ENCODE measurements at regions not wholly inside any gene's neighbourhood (a gene's known extent, or its start where the extent isn't known, plus 50 kb on each side); places are given as distances from the start of the nearest gene placed in this dataset.
"Not testable (repeated sequence)": the region's sequence is repeated elsewhere in the genome, so short reads cannot be mapped to it uniquely, and the experiment has no call there.

DNA sequence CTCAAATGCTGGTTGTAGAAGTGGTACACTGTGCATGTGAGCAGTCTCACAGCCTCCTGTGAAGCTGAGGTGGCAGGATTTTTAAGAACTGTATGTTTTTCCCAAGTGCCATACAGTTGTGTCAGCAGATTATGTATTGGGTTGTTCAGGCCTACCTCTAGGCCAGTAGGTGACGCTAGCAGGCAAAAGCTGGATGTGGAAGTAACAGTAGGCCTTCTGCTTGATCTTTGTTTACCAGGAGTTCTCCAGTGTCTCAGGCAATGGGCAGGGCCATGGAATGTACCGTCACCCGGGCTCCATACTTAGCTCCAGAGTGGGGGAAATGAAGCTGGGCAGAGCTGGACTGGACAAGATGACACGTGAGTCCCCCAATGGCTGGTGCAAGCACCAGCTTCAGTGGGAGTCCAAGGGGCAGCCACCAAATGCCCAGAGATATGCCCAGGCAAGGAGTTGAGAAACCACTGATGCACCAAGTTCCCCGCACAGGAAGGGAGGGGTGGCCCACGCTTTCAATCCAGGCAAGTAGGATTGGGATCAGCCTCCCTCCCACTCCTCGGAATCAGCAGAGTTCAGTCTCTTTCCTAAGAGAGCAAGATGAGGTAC, 289.7 kb downstream of the HTR1B start:
- no peak for DNase-seq

DNA sequence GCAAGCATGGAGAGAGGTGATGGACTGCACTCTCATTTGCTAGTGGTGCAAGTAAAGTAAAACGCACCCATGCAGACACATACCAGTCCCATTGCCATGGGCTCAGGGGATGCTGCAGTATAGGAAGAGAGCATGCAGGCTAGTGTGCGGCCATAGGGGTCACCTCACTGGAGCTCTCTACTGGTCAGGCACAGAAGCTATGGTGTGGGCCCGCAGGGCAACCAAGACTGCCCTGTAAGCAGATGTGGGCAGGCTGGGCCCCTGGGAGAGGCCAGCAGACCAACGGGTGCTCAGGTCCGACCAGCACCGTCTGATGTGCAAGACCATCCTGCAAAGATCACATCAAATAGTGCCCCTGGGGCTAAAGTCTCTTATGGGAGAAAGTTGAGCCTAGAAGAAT, 290.7 kb downstream of the HTR1B start:
- no peak for DNase-seq

DNA sequence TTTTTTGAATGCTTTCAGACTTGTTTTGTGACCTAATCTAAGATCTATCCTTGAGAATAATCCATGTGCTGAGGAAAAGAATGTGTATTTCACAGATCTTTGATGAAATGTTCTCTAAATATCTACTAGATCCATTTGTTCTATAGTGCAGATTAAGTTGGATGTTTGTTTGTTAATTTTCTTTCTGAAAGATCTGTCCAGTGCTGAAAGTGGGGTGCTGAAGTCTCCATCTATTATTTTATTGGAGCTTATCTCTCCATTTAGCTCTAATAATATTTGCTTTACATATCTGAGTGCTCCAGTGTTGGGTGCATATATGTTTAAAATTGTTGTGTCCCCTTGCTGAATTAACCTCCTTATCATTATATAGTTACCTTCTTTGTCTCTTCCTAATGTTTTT, 303.6 kb downstream of the HTR1B start:
- no peak for DNase-seq

DNA sequence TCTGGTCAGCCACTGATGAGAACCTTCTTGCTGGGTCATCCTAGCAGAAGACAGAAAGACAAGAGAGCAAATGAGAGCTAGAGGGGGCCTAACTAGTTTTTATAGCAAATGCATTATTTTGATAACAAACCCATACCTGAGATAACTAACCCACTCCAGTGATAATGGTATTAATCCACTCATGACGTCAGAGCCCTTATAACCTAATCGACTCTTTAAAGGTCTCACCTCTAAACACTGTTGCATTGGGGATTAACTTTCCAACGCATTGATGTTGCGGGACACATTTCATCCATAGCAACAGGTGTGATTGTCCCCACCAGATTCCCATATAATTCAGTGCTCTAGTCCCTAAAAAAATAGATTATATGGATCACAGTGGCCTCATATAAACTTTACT, 312.1 kb downstream of the HTR1B start:
- no peak for DNase-seq

DNA sequence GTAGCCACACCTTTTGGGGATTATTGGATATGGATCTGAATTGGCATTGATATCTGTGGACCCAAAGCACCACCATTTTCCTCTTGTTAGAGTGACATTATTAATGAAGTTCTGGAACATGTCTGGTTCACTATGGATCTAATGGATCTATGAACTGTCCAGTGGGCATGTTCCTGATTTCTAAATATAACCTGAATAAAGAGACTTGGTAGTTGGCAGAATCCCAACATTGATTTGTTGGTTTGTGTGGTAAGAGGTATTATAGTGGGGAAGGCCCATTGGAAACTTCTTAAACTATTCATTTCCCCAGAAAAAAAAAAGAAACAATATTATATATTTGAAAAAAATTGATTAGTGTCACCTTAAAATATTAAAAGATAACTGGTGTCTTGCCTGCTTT, 312.6 kb downstream of the HTR1B start:
- DNase-seq = no peak

DNA sequence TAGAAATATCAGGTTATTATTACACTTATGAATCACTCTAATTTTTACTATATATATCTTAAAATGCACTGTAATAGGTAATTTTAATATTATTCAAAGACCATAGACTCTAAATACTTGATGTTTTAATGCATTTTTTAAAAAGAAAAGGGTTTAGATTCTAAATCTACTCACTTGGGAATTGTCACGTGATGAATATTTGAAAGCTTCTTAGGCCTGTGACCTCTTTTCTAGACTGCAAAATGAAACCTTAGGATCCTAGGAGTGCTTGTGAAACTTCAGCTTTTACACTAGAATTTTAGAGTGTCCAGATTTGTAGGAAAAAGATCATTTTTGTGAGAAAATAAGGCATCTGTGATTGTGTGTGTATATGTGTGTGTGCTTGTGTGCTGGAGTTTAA, 318.0 kb downstream of the HTR1B start:
- no peak for DNase-seq

DNA sequence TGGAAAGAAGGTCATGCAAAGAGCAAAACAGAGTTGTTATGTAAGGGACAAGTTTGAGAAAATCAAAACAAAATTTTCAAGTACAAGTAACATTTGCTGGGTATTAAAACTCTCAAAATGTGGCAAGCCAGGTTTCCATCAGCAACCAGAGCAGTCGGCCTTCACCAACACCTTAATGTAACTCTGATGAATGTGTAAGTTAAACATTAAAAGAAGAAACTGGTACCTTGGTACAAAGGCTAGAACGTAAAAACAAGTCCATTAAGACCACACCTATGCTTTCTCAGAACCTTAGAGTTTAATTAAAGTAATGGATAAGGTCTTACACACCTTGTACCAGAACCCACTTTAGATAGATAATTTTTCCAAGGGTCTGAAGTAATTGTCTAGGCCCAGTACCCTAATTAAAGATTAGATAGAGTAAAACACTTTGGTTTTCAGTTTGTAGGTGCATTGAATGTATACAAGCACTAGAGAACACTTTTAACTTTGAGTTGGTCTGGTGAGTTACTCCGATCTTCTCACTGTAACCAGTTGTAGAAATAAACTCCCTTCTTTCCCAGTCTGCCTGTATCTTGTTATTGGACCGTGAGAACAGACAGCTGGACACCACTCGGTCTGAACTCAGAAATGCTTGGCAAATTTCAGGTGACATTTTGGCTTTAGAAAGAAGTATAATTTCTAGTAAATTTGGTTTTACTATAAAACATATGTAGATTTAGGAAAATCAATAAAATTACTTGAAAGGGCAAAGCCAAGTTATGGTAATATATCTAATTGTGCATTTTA, 319.4 kb downstream of the HTR1B start:
- DNase-seq = no peak

DNA sequence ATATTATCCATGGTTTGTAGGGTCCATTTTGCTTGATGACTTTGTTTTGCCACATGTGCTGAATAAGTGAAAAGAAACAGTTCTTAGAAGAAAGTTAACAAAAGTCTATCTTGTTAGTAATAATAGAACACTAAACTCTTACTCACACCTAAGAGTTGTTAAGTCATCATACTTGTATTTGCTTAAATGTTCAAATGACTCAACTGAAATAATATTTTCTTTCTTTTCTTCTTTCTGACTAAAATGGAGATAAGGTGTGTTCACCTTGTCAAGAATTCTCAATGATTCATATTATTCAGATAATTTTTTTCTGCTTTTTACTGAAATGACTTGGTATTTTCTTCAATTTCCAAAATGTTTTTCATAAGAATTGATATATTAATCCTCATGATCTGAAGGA, 327.2 kb downstream of the HTR1B start:
- DNase-seq = no peak

DNA sequence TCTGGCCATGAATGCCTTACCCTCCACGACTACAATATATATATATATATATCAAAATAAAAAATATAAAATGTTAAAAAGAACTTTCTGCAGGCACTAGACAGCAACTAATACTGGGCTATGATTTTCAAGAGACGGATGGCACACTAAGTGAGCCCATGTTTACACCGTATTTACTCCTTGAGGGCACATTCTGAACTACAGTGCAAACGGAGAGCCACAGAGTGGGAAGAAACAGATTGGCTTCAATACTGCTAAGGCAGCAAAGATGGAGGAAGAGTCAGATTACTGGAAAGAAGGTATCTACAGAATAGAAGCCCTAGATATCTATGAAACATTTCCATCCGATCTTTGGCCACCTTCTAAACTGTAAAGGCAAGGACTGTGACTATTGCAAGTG, 330.3 kb downstream of the HTR1B start:
- DNase-seq = no peak

DNA sequence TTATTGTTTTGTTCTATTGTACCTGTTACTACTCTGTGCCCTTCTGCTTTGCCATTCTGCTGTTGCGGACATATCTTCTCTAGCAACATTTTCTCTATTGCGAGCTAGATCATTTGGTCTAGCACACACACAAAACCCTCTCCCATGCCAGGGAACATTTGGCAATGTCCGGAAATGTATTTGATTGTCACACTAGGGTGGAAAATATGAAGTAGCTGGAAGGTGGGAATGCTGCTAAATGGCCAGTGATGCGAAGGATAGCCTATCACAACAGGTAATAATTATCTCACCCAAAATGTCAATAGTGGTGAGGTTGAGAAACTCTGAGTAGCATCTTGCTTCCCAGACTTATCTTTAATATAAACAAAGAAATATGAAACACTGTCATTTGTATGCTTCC, 331.9 kb downstream of the HTR1B start:
- DNase-seq = no peak

DNA sequence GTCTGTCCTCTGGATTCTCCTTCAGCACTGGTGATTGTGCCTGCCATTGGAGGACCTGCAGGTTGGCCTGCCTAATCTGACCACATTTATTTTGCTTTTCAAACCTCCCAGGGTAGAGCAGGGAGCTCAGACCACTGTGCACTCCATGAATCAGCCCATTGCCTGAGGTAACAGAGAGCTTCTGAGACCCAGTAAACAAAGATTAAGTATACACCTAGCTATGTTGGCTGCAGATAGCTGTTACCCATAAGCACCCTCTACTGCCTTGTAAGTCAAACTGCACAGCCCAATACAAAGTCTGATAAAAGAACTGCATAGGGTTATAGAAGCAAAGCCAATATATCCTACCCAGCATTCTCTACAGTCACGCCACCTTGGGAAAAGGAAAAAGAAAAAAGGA, 338.7 kb downstream of the HTR1B start:
- DNase-seq = no peak

DNA sequence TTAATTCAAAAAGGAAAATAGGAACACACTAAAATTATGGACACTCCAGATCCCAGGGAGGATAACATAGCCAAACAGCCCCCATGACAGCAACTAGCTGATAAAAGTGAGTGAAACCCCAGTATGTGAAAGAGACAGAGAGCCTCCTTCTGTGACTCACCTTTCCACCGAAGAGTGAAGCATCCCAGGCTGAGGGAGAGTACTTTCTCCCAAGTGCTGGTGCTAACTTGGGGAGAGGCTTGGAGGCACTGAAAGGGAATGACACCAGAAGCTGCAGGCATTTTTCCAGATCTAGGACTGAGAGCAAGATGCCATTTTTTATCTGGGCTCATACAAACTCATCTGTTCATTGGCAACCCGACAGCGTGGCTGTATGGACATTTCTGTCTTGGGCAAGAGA, 339.8 kb downstream of the HTR1B start:
- no peak for DNase-seq

DNA sequence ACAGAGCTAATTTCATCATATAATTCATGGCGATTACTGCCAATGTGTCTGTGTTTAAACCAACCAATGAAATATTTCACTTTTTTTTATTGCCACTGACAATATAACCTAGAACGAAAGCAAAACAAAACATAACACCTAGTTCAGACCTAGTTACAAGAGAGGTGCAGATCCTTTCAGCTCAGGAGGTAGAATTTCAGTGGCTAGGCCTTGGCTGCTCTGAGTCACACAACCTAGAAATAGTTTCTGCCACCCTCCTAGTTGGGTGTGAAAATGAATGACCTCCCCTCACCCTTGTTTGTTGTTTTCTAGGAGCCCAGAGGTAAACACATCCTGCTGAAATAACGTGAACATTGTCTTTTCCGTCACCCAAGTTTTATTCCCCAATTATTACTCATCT, 356.3 kb downstream of the HTR1B start:
- DNase-seq = no peak

DNA sequence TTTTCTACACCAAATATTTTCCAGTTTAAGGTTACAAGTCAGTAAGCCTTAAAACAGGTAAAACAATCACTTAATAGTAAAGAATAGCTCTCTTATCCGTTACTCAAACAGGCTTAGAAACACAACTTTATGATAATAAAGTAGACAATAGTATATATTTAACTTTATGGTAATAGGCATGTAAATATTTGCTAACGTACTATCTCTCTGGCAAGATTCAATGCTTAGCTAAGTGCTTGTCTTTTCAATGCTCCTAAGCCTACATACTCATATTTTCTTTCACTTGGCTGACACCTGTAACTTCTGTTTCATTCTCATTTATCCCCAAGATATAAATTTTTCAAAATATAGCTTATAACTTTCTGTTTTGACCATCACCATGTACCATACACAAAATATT, 358.2 kb downstream of the HTR1B start:
- no peak for DNase-seq

DNA sequence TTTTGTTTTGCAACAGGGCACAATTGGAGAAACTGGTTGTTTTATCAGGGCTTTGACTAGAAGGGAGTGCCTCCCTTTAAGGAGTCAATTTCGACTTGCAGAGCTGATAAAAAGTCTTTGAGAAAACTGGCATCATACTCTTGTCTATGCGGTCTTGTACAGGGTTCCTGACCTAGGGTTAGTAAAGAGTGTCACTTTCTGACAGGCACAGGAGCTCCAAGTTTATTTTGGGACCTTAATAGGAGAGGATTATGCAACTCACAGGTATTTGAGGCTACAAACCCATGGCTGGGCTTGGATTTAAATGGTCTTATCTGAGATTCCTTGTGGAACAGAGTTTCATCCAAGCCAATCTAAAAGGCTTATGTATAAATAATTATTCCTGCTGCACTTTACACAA, 365.4 kb downstream of the HTR1B start:
- DNase-seq = no peak

DNA sequence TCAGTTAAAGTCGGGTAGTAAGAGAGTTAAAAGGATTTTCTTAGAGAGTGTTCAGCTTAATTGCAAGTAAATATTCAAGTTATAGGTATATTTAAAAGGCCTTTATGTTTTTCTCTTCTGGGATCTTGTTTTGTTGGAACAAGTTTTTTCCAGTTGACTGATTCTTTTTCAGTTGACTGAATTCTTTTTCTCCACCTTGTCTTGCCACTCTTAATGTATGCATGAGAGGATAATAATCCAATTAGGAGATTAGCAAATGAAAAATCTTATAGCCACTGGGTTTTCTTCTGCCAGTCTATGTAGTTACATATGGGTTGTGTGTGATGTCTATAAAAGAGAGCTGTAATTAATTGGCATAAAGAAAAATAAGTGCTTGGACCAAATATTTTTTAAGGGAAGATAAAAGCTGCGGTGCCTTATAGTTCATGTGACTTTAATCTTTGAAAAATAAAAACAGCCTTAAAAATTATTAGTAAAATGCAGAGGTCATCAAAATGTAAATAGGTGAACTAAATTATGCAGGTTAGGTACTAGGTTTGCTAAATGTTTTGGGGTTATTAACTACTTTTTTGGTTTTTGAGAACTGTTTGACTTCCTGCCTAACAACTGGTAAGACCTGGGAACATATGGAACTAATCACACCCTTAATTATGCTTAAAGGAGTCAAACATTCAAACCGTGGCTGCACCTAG, 367.2 kb downstream of the HTR1B start:
- no peak for DNase-seq

DNA sequence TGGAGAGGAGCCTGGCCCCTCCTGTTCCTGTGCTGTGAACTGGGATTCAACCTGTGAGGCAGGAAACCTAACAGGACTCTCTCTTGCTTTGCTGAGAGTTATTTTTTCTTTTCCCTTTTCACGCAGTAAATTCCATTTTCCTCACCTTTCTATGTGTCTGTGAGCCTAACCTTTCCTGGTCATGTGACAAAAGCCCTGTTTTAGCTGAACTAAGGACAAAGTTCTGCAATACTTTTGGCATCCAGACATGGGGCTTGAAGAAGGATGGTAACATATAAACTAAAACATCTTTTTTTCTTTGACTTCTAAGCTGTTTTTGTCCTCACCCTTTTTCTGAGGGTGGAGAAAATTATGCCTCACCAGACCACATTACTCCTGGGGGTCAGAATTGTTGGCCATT, 368.5 kb downstream of the HTR1B start:
- no peak for DNase-seq

DNA sequence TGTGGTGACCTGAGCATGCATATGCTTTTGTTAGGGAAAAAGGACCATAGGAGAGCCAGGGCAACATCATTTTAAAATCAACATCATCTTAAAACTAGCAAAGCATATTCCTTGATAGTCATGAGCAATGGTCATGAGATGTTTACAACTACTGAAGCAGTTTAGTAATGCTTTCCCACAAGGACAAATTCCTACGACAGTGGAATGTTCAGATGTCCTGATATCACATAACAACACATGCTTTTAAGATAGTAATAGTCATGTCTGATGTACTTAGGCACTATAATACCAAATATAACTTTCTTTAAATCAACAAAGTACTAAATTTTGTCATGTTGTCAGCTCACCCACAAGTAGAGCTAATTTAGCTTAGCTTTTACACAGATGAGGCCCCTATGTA, 370.3 kb downstream of the HTR1B start:
- DNase-seq = no peak

DNA sequence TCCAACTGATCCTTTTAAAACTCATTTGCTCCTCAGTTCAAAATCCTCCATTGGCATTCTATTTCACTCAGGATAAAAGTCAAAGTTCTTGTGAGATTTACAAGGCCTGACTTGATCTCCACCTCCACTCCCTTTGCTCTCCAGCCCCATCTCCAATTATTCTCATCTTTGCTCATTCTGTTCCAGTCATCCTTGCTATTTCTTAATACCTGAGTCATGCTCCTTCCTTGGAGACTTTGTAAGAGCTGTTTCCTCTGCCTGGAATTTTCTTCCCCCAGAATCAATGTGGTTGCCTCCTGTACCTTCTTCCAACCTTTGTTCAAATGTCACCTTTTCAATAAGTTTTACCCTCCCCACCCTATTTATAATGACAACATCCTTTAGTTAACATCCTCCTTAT, 373.5 kb downstream of the HTR1B start:
- no peak for DNase-seq

DNA sequence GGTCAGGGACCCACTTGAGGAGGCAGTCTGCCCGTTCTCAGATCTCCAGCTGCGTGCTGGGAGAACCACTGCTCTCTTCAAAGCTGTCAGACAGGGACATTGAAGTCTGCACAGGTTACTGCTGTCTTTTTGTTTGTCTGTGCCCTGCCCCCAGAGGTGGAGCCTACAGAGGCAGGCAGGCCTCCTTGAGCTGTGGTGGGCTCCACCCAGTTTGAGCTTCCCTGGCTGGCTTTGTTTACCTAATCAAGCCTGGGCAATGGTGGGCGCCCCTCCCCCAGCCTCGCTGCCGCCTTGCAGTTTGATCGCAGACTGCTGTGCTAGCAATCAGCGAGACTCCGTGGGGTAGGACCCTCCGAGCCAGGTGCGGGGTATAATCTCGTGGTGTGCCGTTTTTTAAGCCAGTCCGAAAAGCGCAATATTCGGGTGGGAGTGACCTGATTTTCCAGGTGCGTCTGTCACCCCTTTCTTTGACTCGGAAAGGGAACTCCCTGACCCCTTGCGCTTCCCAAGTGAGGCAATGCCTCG, 375.4 kb downstream of the HTR1B start:
- DNase-seq = not testable (repeated sequence)

DNA sequence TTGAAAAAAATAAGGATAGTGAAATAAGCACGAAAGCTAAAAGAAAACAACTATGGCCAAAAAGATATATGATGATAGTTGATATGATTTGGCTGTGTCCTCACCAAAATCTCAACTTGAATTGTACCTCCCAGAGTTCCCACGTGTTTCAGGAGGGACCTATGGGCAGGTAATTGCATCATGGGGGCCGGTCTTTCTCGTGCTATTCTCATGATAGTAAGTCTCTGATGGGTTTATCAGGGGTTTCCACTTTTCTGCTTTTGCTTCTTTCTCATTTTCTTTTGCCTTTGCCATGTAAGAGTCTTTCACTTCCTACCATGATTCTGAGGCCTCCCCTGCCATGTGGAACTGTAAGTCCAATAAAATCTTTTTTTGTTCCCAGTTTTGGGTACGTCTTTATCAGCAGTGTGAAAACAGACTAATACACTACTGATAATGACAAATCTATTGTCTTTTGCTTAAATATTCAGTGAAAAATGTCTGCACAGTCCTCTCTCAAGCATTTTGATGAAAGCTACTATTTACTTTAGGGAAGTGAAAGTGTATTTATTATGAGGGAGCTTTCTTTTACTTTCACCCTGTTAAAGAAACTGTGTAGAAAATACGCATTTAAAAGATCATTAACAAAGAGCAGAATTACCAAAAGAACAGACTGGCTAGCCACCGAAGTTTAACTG, 389.1 kb downstream of the HTR1B start:
- no peak for DNase-seq

DNA sequence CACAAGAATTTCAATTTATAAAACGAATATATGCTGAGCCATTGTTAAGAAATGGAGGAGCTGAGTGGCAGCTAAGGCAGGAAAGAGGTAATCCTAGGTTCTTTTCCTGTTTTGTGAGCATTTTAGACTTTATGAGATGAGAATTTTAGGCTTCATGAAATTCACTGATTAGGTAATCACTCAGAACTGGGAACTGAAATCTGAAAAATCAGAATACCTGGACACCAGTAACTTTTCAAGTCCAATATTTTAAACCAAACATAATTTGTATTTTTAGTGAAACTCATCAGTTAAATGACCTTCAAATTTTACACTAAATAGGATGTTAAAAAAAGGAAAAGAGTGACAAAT, 389.9 kb downstream of the HTR1B start:
- no peak for DNase-seq

DNA sequence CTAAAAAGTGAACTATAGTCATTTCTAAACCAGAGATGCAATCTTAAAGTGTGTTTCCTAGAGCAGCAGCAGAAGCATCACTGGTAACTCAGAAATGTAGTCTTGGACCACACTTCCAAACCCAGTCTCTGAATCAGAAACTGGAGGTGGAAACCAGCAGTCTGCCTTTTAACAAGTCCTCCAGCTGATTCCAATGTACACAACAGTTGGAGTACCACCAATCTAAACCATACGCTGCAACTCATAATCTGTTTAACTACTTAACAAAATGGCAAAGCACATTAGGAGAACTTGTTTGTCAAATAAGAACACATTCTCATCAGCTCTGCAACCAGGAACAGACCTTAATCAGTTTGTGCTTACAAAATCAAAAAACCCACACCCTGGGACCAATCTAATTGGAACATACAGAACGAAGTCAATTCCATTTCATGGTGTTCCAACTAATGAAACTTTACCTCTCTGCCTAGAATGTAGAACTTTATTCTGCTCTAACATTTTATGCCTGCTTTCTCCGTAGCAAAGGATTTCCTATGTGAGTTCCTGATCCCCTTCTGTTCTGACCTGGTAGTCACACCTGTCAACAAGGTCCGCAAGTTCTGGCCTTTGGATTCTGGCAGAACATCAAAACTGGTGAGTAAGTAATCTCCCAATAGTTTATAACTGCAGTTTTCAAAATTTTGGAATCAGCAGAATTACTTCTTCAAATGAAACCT, 390.4 kb downstream of the HTR1B start:
- no peak for DNase-seq

Measured in NCI-H510A treated with DMSO at 0.1 percent for 48 hours (cell line).